GM23338 (cell line): ENCODE measurements at regions not wholly inside any gene's neighbourhood (a gene's known extent, or its start where the extent isn't known, plus 50 kb on each side); places are given as distances from the start of the nearest gene placed in this dataset.

Source experiments
- CREB1 ChIP-seq: fragments of 250-450 bp; sonication (Bioruptor Pico); IDR thresholded peaks from 2 replicates; pipeline ENCODE4 v1.5.0; 2020; ENCODE audit warnings: low read depth, mild to moderate bottlenecking, moderate library complexity
- EZH2 ChIP-seq: fragments of 200-600 bp; sonication (generic); IDR thresholded peaks from one replicate; pipeline ENCODE4 v1.8.0; 2017; ENCODE audit warnings: antibody characterized with exemption, mild to moderate bottlenecking, low read depth; ENCODE audit not compliant: unreplicated experiment
- EZH2phosphoT487 ChIP-seq: fragments of 200-600 bp; sonication (generic); IDR thresholded peaks from one replicate; pipeline ENCODE4 v1.8.1; 2018; ENCODE audit warnings: antibody characterized with exemption; ENCODE audit not compliant: unreplicated experiment
- POLR2AphosphoS5 ChIP-seq: IDR thresholded peaks from 2 replicates; pipeline ENCODE4 v1.6.1; 2016; ENCODE audit warnings: antibody characterized with exemption, low read depth
- STAT1 ChIP-seq: IDR thresholded peaks from one replicate; pipeline ENCODE4 v1.6.1; 2016; ENCODE audit warnings: antibody characterized with exemption; ENCODE audit not compliant: unreplicated experiment
- ZNF114 ChIP-seq: fragments of 250-450 bp; sonication (Bioruptor Pico); IDR thresholded peaks from 2 replicates; pipeline ENCODE4 v1.5.0; 2020; ENCODE audit warnings: mild to moderate bottlenecking, moderate library complexity
- TF ChIP-seq, protein P1 (sequence below), 2 experiments: fragments of 200-600 bp in 1 of 2; sonication (generic) in 1 of 2; conservative IDR thresholded peaks; 2 replicates each; pipeline versions ENCODE4 v1.5.1 to v1.6.1; 2016 to 2017; ENCODE audit warnings: antibody characterized with exemption in 2 of 2, low read depth in 2 of 2, mild to moderate bottlenecking in 2 of 2, moderate library complexity in 1 of 2
- TF ChIP-seq, protein P2 (sequence below): IDR thresholded peaks from 2 replicates; pipeline ENCODE4 v1.6.1; 2016; ENCODE audit warnings: antibody characterized with exemption
- TF ChIP-seq, protein P3 (sequence below): fragments of 250-450 bp; sonication (Bioruptor Pico); IDR thresholded peaks from 2 replicates; pipeline ENCODE4 v1.5.0; 2020; ENCODE audit warnings: mild to moderate bottlenecking, moderate library complexity
- TF ChIP-seq, protein P4 (sequence below): IDR thresholded peaks from one replicate; pipeline ENCODE4 v1.6.1; 2018; ENCODE audit warnings: antibody characterized with exemption; ENCODE audit not compliant: unreplicated experiment

DNA sequence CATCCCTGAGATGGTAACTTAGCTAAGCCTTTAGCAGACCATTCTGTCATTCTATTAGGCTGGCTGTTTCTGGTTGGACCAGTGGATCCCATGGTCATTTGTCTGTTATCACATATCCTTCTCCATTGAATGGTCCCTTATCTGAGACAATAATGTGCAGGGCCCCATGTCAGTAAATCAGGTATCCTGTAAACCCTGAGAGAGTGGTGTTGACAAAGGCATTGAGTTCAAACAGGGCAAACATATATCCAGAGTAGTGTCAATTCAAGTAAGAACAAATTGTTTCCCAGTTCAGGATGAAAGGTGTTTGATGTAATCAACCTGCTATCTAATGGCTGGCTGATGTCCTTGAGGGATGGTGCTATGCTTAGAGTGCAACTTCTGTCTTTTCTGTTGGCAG lies 126.2 kb downstream of the LINC00237 start:
- TF ChIP-seq, protein P1, sequence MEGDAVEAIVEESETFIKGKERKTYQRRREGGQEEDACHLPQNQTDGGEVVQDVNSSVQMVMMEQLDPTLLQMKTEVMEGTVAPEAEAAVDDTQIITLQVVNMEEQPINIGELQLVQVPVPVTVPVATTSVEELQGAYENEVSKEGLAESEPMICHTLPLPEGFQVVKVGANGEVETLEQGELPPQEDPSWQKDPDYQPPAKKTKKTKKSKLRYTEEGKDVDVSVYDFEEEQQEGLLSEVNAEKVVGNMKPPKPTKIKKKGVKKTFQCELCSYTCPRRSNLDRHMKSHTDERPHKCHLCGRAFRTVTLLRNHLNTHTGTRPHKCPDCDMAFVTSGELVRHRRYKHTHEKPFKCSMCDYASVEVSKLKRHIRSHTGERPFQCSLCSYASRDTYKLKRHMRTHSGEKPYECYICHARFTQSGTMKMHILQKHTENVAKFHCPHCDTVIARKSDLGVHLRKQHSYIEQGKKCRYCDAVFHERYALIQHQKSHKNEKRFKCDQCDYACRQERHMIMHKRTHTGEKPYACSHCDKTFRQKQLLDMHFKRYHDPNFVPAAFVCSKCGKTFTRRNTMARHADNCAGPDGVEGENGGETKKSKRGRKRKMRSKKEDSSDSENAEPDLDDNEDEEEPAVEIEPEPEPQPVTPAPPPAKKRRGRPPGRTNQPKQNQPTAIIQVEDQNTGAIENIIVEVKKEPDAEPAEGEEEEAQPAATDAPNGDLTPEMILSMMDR (conservative IDR thresholded peaks at IDR 0.05; ENCODE audit: low read depth in 2 of 2), result no peak
- no peak for TF ChIP-seq POLR2AphosphoS5
- TF ChIP-seq EZH2, result no peak
- TF ChIP-seq EZH2phosphoT487, result no peak
- TF ChIP-seq, protein P2, sequence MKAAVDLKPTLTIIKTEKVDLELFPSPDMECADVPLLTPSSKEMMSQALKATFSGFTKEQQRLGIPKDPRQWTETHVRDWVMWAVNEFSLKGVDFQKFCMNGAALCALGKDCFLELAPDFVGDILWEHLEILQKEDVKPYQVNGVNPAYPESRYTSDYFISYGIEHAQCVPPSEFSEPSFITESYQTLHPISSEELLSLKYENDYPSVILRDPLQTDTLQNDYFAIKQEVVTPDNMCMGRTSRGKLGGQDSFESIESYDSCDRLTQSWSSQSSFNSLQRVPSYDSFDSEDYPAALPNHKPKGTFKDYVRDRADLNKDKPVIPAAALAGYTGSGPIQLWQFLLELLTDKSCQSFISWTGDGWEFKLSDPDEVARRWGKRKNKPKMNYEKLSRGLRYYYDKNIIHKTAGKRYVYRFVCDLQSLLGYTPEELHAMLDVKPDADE, result no peak
- no peak for TF ChIP-seq ZNF114 (CRISPR knock-in tag)
- TF ChIP-seq STAT1, result no peak
- TF ChIP-seq CREB1, result no peak
- TF ChIP-seq, protein P3, sequence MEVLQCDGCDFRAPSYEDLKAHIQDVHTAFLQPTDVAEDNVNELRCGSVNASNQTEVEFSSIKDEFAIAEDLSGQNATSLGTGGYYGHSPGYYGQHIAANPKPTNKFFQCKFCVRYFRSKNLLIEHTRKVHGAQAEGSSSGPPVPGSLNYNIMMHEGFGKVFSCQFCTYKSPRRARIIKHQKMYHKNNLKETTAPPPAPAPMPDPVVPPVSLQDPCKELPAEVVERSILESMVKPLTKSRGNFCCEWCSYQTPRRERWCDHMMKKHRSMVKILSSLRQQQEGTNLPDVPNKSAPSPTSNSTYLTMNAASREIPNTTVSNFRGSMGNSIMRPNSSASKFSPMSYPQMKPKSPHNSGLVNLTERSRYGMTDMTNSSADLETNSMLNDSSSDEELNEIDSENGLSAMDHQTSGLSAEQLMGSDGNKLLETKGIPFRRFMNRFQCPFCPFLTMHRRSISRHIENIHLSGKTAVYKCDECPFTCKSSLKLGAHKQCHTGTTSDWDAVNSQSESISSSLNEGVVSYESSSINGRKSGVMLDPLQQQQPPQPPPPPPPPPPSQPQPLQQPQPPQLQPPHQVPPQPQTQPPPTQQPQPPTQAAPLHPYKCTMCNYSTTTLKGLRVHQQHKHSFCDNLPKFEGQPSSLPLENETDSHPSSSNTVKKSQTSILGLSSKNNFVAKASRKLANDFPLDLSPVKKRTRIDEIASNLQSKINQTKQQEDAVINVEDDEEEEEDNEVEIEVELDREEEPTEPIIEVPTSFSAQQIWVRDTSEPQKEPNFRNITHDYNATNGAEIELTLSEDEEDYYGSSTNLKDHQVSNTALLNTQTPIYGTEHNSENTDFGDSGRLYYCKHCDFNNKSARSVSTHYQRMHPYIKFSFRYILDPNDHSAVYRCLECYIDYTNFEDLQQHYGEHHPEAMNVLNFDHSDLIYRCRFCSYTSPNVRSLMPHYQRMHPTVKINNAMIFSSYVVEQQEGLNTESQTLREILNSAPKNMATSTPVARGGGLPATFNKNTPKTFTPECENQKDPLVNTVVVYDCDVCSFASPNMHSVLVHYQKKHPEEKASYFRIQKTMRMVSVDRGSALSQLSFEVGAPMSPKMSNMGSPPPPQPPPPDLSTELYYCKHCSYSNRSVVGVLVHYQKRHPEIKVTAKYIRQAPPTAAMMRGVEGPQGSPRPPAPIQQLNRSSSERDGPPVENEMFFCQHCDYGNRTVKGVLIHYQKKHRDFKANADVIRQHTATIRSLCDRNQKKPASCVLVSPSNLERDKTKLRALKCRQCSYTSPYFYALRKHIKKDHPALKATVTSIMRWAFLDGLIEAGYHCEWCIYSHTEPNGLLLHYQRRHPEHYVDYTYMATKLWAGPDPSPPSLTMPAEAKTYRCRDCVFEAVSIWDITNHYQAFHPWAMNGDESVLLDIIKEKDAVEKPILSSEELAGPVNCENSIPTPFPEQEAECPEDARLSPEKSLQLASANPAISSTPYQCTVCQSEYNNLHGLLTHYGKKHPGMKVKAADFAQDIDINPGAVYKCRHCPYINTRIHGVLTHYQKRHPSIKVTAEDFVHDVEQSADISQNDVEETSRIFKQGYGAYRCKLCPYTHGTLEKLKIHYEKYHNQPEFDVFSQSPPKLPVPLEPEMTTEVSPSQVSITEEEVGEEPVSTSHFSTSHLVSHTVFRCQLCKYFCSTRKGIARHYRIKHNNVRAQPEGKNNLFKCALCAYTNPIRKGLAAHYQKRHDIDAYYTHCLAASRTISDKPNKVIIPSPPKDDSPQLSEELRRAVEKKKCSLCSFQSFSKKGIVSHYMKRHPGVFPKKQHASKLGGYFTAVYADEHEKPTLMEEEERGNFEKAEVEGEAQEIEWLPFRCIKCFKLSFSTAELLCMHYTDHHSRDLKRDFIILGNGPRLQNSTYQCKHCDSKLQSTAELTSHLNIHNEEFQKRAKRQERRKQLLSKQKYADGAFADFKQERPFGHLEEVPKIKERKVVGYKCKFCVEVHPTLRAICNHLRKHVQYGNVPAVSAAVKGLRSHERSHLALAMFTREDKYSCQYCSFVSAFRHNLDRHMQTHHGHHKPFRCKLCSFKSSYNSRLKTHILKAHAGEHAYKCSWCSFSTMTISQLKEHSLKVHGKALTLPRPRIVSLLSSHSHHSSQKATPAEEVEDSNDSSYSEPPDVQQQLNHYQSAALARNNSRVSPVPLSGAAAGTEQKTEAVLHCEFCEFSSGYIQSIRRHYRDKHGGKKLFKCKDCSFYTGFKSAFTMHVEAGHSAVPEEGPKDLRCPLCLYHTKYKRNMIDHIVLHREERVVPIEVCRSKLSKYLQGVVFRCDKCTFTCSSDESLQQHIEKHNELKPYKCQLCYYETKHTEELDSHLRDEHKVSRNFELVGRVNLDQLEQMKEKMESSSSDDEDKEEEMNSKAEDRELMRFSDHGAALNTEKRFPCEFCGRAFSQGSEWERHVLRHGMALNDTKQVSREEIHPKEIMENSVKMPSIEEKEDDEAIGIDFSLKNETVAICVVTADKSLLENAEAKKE, result no peak
- TF ChIP-seq, protein P4, sequence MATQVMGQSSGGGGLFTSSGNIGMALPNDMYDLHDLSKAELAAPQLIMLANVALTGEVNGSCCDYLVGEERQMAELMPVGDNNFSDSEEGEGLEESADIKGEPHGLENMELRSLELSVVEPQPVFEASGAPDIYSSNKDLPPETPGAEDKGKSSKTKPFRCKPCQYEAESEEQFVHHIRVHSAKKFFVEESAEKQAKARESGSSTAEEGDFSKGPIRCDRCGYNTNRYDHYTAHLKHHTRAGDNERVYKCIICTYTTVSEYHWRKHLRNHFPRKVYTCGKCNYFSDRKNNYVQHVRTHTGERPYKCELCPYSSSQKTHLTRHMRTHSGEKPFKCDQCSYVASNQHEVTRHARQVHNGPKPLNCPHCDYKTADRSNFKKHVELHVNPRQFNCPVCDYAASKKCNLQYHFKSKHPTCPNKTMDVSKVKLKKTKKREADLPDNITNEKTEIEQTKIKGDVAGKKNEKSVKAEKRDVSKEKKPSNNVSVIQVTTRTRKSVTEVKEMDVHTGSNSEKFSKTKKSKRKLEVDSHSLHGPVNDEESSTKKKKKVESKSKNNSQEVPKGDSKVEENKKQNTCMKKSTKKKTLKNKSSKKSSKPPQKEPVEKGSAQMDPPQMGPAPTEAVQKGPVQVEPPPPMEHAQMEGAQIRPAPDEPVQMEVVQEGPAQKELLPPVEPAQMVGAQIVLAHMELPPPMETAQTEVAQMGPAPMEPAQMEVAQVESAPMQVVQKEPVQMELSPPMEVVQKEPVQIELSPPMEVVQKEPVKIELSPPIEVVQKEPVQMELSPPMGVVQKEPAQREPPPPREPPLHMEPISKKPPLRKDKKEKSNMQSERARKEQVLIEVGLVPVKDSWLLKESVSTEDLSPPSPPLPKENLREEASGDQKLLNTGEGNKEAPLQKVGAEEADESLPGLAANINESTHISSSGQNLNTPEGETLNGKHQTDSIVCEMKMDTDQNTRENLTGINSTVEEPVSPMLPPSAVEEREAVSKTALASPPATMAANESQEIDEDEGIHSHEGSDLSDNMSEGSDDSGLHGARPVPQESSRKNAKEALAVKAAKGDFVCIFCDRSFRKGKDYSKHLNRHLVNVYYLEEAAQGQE, result no peak
